ENCODE measurements at regions not wholly inside any gene's neighbourhood (a gene's known extent, or its start where the extent isn't known, plus 50 kb on each side); places are given as distances from the start of the nearest gene placed in this dataset.
"Not testable (repeated sequence)": the region's sequence is repeated elsewhere in the genome, so short reads cannot be mapped to it uniquely, and the experiment has no call there.

GRCh38 chr10:20381761-20382160 is 515.4 kb downstream of the NEBL start:
- Histone ChIP-seq H3K9me1 (ENCODE audit: control insufficient read depth, extremely low read depth, insufficient read depth, low read length) (no peaks in the 10 kb centered on the region), H2AFZ (ENCODE audit: control insufficient read depth, low read length) (no peak overlapping the region), H3K9me3 (ENCODE audit: control insufficient read depth, low read depth, low read length) (no peaks in the 10 kb centered on the region), H3K4me3 (ENCODE audit: control insufficient read depth in 2 of 3, extremely low read depth in 1 of 3, insufficient read depth in 2 of 3, low read depth in 1 of 3, low read length in 3 of 3) (no peak overlapping the region), H4K20me1 (ENCODE audit: control insufficient read depth, extremely low read depth, insufficient read depth, low read length) (no peaks in the 10 kb centered on the region), H3K79me2 (ENCODE audit: control insufficient read depth, insufficient read depth, low read length) (no peaks in the 10 kb centered on the region), H3K36me3 (ENCODE audit: control insufficient read depth in 2 of 2, extremely low read depth in 1 of 2, insufficient read depth in 2 of 2, low read length in 2 of 2) (no peaks in the 10 kb centered on the region), H3K4me1 (ENCODE audit: control insufficient read depth, extremely low read depth, insufficient read depth, low read length) (no peaks in the 10 kb centered on the region), H3K4me2 (ENCODE audit: control insufficient read depth, extremely low read depth, insufficient read depth, low read depth, low read length) (no peak overlapping the region), H3K27me3 (ENCODE audit: control insufficient read depth, extremely low read depth, insufficient read depth, low read length) (no peaks in the 10 kb centered on the region), H3K27ac (ENCODE audit: control insufficient read depth, insufficient read depth, low read length) (no peak overlapping the region), H3K9ac (ENCODE audit: control insufficient read depth, extremely low read depth, insufficient read depth, low read length) (no peak overlapping the region)
- no peak for DNase-seq (ENCODE audit: low read depth, low spot score)
- no peak for FAIRE-seq
- no peak for TF ChIP-seq EZH2 (IDR thresholded peaks at IDR 0.05; ENCODE audit: low read length)
- TF ChIP-seq CTCF (optimal IDR thresholded peaks at IDR 0.05 in 1 of 3, IDR thresholded peaks at IDR 0.05 in 1 of 3, conservative IDR thresholded peaks at IDR 0.05 in 1 of 3; ENCODE audit: extremely low read depth in 1 of 3, insufficient read depth in 2 of 3, low read length in 3 of 3), result no peak
- dilution Hi-C loops (cut with MboI; ENCODE audit: extremely low pct_ligation_motif_present, low sequenced_read_pairs), result no loop called here

GRCh38 chr10:20380401-20380800 is 516.7 kb downstream of the NEBL start:
- Histone ChIP-seq H3K9me3 (ENCODE audit: control insufficient read depth, low read depth, low read length) (no peaks in the 10 kb centered on the region), H3K4me3 (ENCODE audit: control insufficient read depth in 2 of 3, extremely low read depth in 1 of 3, insufficient read depth in 2 of 3, low read depth in 1 of 3, low read length in 3 of 3) (no peak overlapping the region), H3K27ac (ENCODE audit: control insufficient read depth, insufficient read depth, low read length) (no peak overlapping the region), H3K4me1 (ENCODE audit: control insufficient read depth, extremely low read depth, insufficient read depth, low read length) (no peaks in the 10 kb centered on the region), H4K20me1 (ENCODE audit: control insufficient read depth, extremely low read depth, insufficient read depth, low read length) (no peaks in the 10 kb centered on the region), H3K9ac (ENCODE audit: control insufficient read depth, extremely low read depth, insufficient read depth, low read length) (no peak overlapping the region), H3K36me3 (ENCODE audit: control insufficient read depth in 2 of 2, extremely low read depth in 1 of 2, insufficient read depth in 2 of 2, low read length in 2 of 2) (no peaks in the 10 kb centered on the region), H2AFZ (ENCODE audit: control insufficient read depth, low read length) (no peak overlapping the region), H3K4me2 (ENCODE audit: control insufficient read depth, extremely low read depth, insufficient read depth, low read depth, low read length) (no peak overlapping the region), H3K79me2 (ENCODE audit: control insufficient read depth, insufficient read depth, low read length) (no peaks in the 10 kb centered on the region), H3K9me1 (ENCODE audit: control insufficient read depth, extremely low read depth, insufficient read depth, low read length) (no peaks in the 10 kb centered on the region), H3K27me3 (ENCODE audit: control insufficient read depth, extremely low read depth, insufficient read depth, low read length) (no peaks in the 10 kb centered on the region)
- no peak for DNase-seq (ENCODE audit: low read depth, low spot score)
- no peak for TF ChIP-seq EZH2 (IDR thresholded peaks at IDR 0.05; ENCODE audit: low read length)
- no peak for FAIRE-seq
- dilution Hi-C loops (cut with MboI; ENCODE audit: extremely low pct_ligation_motif_present, low sequenced_read_pairs), result no loop called here

GRCh38 chr10:20372748-20373147 is 524.4 kb downstream of the NEBL start:
- Histone ChIP-seq H3K79me2 (ENCODE audit: control insufficient read depth, insufficient read depth, low read length) (no peaks in the 10 kb centered on the region), H3K9me1 (ENCODE audit: control insufficient read depth, extremely low read depth, insufficient read depth, low read length) (no peaks in the 10 kb centered on the region), H3K9ac (ENCODE audit: control insufficient read depth, extremely low read depth, insufficient read depth, low read length) (no peak overlapping the region), H3K36me3 (ENCODE audit: control insufficient read depth in 2 of 2, extremely low read depth in 1 of 2, insufficient read depth in 2 of 2, low read length in 2 of 2) (no peaks in the 10 kb centered on the region), H3K27ac (ENCODE audit: control insufficient read depth, insufficient read depth, low read length) (no peak overlapping the region), H3K4me1 (ENCODE audit: control insufficient read depth, extremely low read depth, insufficient read depth, low read length) (no peaks in the 10 kb centered on the region), H3K9me3 (ENCODE audit: control insufficient read depth, low read depth, low read length) (no peaks in the 10 kb centered on the region), H3K4me2 (ENCODE audit: control insufficient read depth, extremely low read depth, insufficient read depth, low read depth, low read length) (no peak overlapping the region), H3K4me3 (ENCODE audit: control insufficient read depth in 2 of 3, extremely low read depth in 1 of 3, insufficient read depth in 2 of 3, low read depth in 1 of 3, low read length in 3 of 3) (no peak overlapping the region), H4K20me1 (ENCODE audit: control insufficient read depth, extremely low read depth, insufficient read depth, low read length) (no peaks in the 10 kb centered on the region), H2AFZ (ENCODE audit: control insufficient read depth, low read length) (no peak overlapping the region), H3K27me3 (ENCODE audit: control insufficient read depth, extremely low read depth, insufficient read depth, low read length) (no peaks in the 10 kb centered on the region)
- DNase-seq (ENCODE audit: low read depth, low spot score) (no peak), FAIRE-seq (no peak)
- dilution Hi-C loops (cut with MboI; ENCODE audit: extremely low pct_ligation_motif_present, low sequenced_read_pairs), result no loop called here
- TF ChIP-seq EZH2 (IDR thresholded peaks at IDR 0.05; ENCODE audit: low read length) (no peak), CTCF (optimal IDR thresholded peaks at IDR 0.05 in 1 of 3, IDR thresholded peaks at IDR 0.05 in 1 of 3, conservative IDR thresholded peaks at IDR 0.05 in 1 of 3; ENCODE audit: extremely low read depth in 1 of 3, insufficient read depth in 2 of 3, low read length in 3 of 3) (no peak)

- FAIRE-seq; H2AFZ ChIP-seq (ENCODE audit: control insufficient read depth, low read length); dilution Hi-C loops (cut with MboI; ENCODE audit: extremely low pct_ligation_motif_present, low sequenced_read_pairs); H3K4me2 ChIP-seq (ENCODE audit: control insufficient read depth, extremely low read depth, insufficient read depth, low read depth, low read length); H3K27me3 ChIP-seq (ENCODE audit: control insufficient read depth, extremely low read depth, insufficient read depth, low read length); H3K79me2 ChIP-seq (ENCODE audit: control insufficient read depth, insufficient read depth, low read length); H4K20me1 ChIP-seq (ENCODE audit: control insufficient read depth, extremely low read depth, insufficient read depth, low read length); DNase-seq (ENCODE audit: low read depth, low spot score); H3K27ac ChIP-seq (ENCODE audit: control insufficient read depth, insufficient read depth, low read length); H3K4me1 ChIP-seq (ENCODE audit: control insufficient read depth, extremely low read depth, insufficient read depth, low read length); H3K4me3 ChIP-seq (ENCODE audit: control insufficient read depth in 2 of 3, extremely low read depth in 1 of 3, insufficient read depth in 2 of 3, low read depth in 1 of 3, low read length in 3 of 3); H3K36me3 ChIP-seq (ENCODE audit: control insufficient read depth in 2 of 2, extremely low read depth in 1 of 2, insufficient read depth in 2 of 2, low read length in 2 of 2); H3K9ac ChIP-seq (ENCODE audit: control insufficient read depth, extremely low read depth, insufficient read depth, low read length); H3K9me3 ChIP-seq (ENCODE audit: control insufficient read depth, low read depth, low read length); H3K9me1 ChIP-seq (ENCODE audit: control insufficient read depth, extremely low read depth, insufficient read depth, low read length): not testable (repeated sequence)
These were observed 526.1 kb downstream of the NEBL start for GRCh38 chr10:20370977-20371533.

Data from keratinocyte (primary cell).